Effector CD8-positive, alpha-beta T cell (primary cell): ENCODE measurements at regions not wholly inside any gene's neighbourhood (a gene's known extent, or its start where the extent isn't known, plus 50 kb on each side); places are given as distances from the start of the nearest gene placed in this dataset.

Experiments used
- DNase-seq: peaks from one replicate; lab custom pipeline; 2025; lab: John Stamatoyannopoulos, UW

DNA sequence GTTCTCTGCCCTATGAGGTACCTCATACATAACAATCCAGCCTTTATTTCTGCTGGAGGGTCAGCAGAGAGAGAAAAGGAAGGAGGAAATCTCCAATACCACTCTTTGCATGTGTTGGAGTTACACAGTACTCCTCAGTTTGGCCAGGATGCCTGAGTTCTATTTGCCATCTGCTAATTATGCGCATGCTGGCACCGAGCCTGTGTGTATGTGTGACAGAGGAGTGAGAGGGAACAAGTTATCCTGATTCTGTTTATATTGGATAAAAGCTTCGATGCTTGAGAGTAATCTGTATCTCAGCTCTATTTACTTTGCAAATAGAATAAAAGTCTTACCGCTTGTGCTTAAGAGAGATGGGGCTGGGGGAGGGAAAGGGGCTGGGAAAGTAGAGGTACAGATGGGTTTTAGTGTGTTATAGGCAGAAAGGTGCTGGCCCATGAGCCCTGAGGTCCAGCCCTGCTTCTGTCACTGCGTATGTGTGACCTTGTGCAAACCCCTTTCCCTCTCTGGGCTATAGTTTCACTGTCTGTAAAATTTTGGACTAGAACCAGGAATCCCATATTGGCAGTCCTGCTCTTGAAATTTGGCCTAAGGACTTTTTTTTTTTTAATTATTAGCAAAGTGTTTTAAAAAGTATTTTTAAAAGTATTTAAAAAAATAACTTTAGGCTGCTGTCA lies 54.5 kb upstream of the PLXNA2 start:
- DNase-seq, result no peak

- no peak for DNase-seq
These were observed 56.0 kb upstream of the PLXNA2 start for GRCh38 chr1:208300084-208300770.

DNA sequence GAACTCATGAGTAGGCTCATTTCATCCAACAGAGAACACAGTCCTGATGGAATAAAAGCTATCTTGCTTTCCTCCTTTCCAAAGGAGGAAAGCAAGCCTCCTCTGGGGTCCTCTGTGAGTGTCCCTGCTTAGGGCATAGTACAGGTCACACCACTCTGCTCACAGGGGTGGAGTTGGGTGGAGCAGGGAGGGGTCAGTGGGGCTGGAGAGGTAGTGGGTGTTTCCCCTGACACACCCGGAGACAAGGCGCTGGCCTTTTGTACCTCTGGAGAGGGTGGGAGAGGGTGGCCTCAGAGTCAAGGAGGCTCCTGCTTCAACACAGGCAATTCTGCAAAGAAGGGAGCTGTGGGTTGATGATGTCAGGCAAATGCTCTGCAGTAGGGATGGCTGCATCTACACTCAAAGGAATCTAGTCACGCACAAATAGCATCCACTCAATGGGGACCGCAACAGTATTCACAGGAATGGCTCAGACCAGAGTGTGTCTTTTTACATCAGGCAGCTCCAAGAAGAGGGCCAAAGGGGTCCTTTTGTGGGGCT lies 58.6 kb upstream of the PLXNA2 start:
- no peak for DNase-seq

DNA sequence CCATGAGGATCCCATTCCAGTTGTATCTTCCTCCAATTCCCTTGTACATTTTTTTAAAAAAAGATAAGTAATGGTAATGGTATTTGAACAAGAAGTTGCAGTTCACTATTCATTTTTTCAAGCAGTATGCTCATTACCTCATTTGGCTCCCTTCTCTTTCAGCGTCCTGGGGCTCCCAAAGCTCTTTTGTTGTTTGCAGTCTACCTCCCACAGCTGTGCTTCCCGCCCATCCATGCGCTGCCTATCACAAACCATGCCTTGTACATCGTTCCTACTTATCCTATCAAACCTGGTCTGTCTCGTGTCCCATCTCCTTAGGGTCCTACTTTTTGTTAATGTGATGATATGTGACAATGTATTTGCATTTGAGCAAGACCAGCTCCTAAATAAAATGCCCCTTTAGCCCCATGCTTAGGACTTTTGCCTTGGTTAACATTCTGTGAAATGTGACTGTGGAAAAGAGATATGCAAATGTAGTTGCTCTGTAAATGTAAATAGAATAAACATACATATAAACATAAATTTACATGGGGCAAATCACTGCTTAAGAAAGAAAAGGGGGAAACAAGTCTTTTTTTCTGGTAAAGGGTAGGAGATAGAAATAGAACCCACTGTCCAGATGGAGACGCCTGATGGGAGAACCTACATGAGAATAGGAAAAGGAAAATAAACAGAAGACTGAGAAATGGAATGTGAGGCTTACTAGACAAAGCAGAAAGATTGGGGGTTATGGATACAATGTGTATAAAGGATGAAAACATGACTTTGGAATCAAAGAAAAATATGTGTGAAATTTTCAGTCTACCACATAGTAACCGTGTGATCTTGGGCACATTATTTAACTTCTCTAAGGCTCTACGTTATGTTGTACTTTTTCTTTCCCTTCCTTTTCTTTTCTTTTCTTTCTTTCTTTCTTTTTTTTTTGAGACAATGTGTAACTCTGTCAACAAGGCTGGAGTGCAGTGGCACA lies 59.8 kb upstream of the PLXNA2 start:
- DNase-seq, result no peak

- no peak for DNase-seq
These were observed 64.0 kb upstream of the PLXNA2 start for GRCh38 chr1:208308221-208308620.

DNA sequence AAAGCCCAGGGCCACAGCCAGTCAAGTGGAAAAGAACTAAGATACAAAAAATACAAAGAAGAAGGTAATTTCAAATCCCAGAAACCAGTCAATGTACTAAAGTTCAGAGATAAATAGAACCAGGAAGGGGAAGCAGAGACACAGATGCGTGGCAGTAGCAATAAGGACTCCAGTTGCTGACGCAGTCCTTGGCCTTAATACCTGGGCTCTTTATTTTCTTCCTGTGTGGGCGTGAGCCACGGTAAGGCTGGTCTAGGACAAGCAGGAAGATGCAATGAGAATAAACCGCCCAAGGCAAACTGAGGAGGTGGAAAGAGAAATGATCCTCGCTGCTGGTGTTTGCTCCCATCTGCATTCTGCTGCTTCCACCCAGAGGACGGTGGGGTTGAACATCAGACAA lies 65.6 kb upstream of the PLXNA2 start:
- no peak for DNase-seq

DNA sequence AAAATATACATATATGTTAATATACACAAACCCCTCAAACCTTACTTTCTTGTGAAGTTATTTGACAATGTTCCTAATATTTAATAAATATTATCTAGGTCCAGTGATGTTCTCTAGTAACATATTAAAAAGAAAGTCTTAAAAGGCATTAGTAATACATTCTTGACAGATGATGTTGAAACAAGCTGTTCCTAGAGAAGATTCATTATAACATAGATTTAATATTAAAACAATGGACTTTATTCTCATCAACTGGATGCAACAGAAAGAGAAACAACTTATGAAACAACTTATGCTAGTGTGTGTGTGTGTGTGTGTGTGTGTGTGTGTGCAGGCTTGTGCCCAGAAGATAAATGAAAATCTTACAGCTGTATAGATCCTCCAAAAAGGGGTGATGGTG lies 68.5 kb upstream of the PLXNA2 start:
- no peak for DNase-seq

GRCh38 chr1:208314431-208314830 lies 70.2 kb upstream of the PLXNA2 start:
- no peak for DNase-seq

- DNase-seq, result no peak
These were observed 74.1 kb upstream of the PLXNA2 start for GRCh38 chr1:208318150-208318734.

DNA sequence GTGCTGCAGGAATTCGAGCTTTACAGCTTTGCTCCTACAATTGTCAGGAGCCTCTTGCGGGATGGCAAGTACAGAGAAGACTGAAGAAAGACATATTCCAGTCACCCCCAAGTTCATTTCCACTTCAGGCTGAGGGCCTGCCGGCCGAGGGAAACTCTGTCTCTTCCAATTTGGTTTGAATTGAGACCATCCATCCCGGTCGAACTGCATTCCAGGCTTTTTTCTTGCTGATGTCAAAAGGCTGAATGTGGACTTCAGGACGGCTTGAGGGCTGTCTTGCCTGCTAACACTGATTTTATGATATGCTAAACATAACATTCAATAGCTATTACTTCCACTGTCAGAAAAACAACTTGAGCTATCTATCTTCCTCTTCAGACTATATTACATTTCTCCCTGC lies 79.8 kb upstream of the PLXNA2 start:
- DNase-seq, result no peak

- DNase-seq, result no peak
These were observed 81.8 kb upstream of the PLXNA2 start for GRCh38 chr1:208326033-208326432.

- no peak for DNase-seq
These were observed 85.1 kb upstream of the PLXNA2 start for GRCh38 chr1:208329300-208329699.

DNA sequence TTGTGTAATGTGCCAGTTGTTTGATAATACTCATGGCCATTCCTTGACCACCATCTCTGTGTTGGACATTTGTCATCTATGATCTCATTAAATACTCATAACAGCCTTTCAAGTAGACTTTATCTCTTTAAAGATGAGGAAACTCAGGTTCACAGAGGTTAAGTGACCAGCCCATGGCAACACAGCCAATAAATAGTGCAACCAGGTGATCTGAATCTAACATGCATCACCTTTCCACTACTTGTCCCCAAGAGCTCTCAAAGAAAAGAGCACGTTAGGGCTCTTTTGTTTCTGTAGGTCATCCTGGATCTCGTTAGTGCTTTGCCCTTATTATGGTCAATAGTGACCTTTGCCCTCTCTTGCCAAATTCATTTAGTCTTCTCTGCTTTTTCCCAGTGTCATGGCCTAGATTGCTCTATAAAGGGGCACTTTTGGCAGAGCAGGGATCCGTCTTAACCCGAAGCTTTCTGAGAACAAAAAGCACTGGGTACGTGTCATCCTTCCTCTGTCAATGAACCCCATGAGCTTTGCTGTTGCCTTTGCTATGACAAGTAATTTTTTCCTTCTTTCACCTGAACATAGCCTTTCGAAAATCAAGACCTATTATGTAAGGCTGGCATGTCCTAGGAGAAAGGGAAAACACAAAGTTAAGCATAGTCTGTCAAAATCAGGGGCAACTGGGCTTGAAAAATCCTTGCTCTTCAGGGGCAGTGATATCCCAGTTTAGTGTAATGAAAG lies 88.0 kb upstream of the PLXNA2 start:
- no peak for DNase-seq

DNA sequence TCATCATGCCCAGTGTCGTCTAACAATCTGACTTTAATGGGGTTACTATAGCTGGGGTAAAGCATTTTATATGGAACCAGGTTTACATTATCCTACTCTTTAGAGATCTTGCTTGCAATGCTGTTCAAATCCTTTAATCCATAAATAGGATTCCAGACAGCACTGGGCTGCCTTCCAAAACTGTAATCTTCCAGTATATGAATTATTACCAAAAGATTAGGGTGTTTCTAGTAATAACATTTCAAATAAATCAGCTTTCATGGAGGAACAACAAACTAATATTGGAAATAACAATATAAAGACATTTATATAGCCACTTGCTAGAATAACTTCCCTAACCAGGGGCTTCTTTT lies 88.6 kb upstream of the PLXNA2 start:
- DNase-seq, result no peak

DNA sequence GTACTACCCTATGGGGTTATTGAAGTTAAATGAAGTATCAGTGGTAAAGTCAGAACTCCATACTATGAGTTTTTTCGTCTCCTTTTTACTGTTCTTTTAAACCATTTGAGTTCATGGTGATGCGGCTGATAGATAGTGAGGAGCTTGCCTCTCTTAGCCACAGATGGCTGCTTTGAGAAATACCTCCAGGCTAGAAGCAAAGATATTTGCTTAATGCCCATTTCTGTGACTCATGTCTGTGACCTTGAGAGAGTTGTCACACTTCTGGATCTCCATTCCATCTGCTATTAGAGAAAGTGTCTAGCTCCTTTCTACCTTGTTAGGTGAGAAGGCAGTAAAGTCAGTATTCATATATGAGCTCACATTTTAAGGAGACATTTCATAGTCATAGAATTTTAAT lies 89.5 kb upstream of the PLXNA2 start:
- no peak for DNase-seq

DNA sequence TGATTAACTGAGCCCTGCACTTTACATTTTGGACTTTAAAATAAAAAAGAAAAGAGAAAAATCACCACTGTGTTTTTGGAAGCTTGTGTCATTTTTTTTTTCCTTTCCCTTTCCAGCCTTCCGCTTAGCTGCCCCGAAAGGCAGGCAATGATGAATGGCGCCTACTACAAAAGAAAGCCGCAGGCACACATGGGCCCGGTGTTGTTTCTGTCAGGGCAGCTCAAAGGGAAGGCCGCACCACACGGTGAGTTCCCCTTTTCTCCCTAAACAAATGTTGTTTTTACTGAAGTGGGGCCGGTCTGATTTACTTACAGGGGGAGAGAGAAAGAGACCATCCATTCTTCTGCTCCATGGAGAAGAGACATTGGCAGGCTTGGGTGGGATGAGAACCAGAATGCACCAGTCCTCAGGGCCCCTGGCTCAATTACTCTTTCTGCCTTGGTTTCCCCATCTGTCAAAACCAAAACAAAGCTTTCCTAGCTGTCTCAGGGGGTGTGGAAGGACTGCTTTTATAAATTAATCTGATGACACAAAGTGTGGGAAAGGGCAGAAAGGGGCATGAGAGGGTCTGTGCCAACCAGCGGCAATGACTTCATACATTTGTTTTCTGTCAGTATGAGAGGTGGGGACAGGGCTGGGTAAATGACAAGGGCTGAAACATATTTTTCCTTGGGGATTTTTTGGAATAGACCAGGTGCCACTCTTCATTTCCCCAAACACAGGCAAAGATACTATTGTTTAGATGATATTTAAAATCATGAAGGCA lies 91.4 kb upstream of the PLXNA2 start:
- no peak for DNase-seq

DNA sequence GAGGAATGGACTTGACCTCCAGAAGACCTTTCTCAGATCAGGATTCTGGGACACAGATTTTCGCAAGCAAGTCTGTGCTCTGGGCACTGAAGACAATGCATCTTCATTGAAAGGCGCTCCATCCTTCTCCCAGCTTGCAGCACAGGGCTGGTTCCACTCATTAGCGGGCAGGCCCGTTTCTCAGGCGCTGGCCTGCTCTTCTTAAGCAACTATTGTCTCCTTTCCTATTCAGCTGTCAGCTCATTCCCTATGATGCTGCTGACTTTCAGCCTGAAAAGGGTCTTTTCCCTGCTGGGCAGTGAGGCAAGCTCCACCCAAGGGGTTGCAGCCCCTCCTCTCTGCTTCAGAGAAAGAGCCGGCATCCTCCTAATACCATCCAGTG lies 91.9 kb upstream of the PLXNA2 start:
- no peak for DNase-seq

GRCh38 chr1:208339911-208340310 lies 95.7 kb upstream of the PLXNA2 start:
- DNase-seq, result no peak

DNA sequence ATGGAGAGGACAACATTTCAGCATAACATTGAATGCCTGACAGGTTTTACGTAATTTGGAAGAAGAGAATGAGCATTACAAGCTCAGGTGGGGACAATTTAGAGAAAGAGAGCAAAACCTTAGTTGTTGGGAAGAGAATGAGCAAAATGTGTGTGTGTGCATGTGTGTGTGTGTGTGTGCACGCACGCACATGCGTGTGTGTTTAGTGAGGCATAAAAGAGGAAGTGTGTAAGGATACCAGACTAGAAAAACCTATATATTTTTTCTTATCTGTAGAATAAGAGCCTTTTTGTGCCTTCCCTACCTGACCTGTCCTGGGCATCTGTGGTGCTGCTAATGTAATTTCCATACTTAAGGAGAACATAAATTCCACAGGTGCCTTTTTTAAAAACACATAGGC lies 99.0 kb upstream of the PLXNA2 start:
- no peak for DNase-seq

- DNase-seq, result no peak
These were observed 100.1 kb upstream of the PLXNA2 start for GRCh38 chr1:208344202-208344857.
